H9 (cell line): ENCODE measurements at regions not wholly inside any gene's neighbourhood (a gene's known extent, or its start where the extent isn't known, plus 50 kb on each side); places are given as distances from the start of the nearest gene placed in this dataset.
A peak's percentile ranks its signal among the peaks of the same experiment; 100 is the strongest.

Experiments
- DNase-seq: peaks from one replicate; pipeline ENCODE4 v3.0.0-alpha.2; 2017
- H2AFZ ChIP-seq: one replicate; pipeline ENCODE4 v1.6.1; 2013; ENCODE audit warnings: mild to moderate bottlenecking, low read length, control low read depth, moderate library complexity
- H2AK5ac ChIP-seq: 2 replicates; pipeline ENCODE4 v1.6.1; 2013; ENCODE audit warnings: low read length, control low read depth, mixed read lengths; ENCODE audit not compliant: insufficient read length
- H2BK120ac ChIP-seq: one replicate; pipeline ENCODE4 v1.6.1; 2013; ENCODE audit warnings: low read depth, mild to moderate bottlenecking, low read length, control low read depth, inconsistent platforms; ENCODE audit not compliant: poor library complexity, severe bottlenecking
- H2BK12ac ChIP-seq: 2 replicates; pipeline ENCODE4 v1.6.1; 2013; ENCODE audit warnings: low read length, control low read depth, mixed read lengths, low read depth; ENCODE audit not compliant: insufficient read length
- H2BK15ac ChIP-seq: 2 replicates; pipeline ENCODE4 v1.6.1; 2013; ENCODE audit warnings: low read depth, low read length, control low read depth
- H2BK20ac ChIP-seq: one replicate; pipeline ENCODE4 v1.6.1; 2013; ENCODE audit warnings: low read depth, mild to moderate bottlenecking, low read length, control low read depth, inconsistent platforms; ENCODE audit not compliant: poor library complexity, severe bottlenecking
- H2BK5ac ChIP-seq: 2 replicates; pipeline ENCODE4 v1.6.1; 2013; ENCODE audit warnings: low read length, control low read depth, mixed read lengths; ENCODE audit not compliant: insufficient read length
- H3K14ac ChIP-seq: 2 replicates; pipeline ENCODE4 v1.6.1; 2013; ENCODE audit warnings: low read length, control low read depth; ENCODE audit not compliant: insufficient read depth
- H3K18ac ChIP-seq: 2 replicates; pipeline ENCODE4 v1.6.1; 2013; ENCODE audit warnings: low read depth, mild to moderate bottlenecking, mixed read lengths, low read length, control low read depth; ENCODE audit not compliant: insufficient read length
- H3K23ac ChIP-seq: 2 replicates; pipeline ENCODE4 v1.6.1; 2013; ENCODE audit warnings: low read length, control low read depth, mixed read lengths, low read depth; ENCODE audit not compliant: insufficient read length
- H3K23me2 ChIP-seq: 2 replicates; pipeline ENCODE4 v1.6.1; 2013; ENCODE audit warnings: low read depth, mild to moderate bottlenecking, mixed read lengths, low read length, control low read depth; ENCODE audit not compliant: insufficient read length, poor library complexity, severe bottlenecking
- H3K27ac ChIP-seq: 2 replicates; pipeline ENCODE4 v1.5.1; 2013; ENCODE audit warnings: low read length, control low read depth, mixed read lengths, low read depth; ENCODE audit not compliant: insufficient read length
- H3K27me3 ChIP-seq: 2 replicates; pipeline ENCODE4 v1.6.1; 2013; ENCODE audit warnings: low read length, control low read depth, inconsistent platforms; ENCODE audit not compliant: insufficient read depth
- H3K4ac ChIP-seq: 2 replicates; pipeline ENCODE4 v1.6.1; 2013; ENCODE audit warnings: low read depth, mild to moderate bottlenecking, control low read depth, inconsistent platforms, low read length, moderate library complexity
- H3K4me1 ChIP-seq: 2 replicates; pipeline ENCODE4 v1.6.1; 2013; ENCODE audit warnings: low read length, control low read depth, inconsistent platforms; ENCODE audit not compliant: insufficient read depth
- H3K4me2 ChIP-seq: 2 replicates; pipeline ENCODE4 v1.6.1; 2013; ENCODE audit warnings: low read length, control low read depth, mixed read lengths; ENCODE audit not compliant: insufficient read length, insufficient read depth
- H3K56ac ChIP-seq: 2 replicates; pipeline ENCODE4 v1.6.1; 2013; ENCODE audit warnings: low read depth, mild to moderate bottlenecking, mixed read lengths, low read length, control low read depth; ENCODE audit not compliant: insufficient read length
- H3K79me1 ChIP-seq: 2 replicates; pipeline ENCODE4 v1.6.1; 2013; ENCODE audit warnings: low read depth, mild to moderate bottlenecking, moderate library complexity, low read length, control low read depth, inconsistent platforms; ENCODE audit not compliant: insufficient read depth, poor library complexity, severe bottlenecking
- H3K79me2 ChIP-seq: 2 replicates; pipeline ENCODE4 v1.6.1; 2013; ENCODE audit warnings: low read length, control low read depth, inconsistent platforms; ENCODE audit not compliant: insufficient read depth
- H3K9ac ChIP-seq: 2 replicates; pipeline ENCODE4 v1.6.1; 2013; ENCODE audit warnings: low read length, control low read depth, mixed read lengths; ENCODE audit not compliant: insufficient read length; ENCODE audit errors: extremely low read depth
- H3K9me3 ChIP-seq: one replicate; pipeline ENCODE4 v1.6.1; 2013; ENCODE audit warnings: low read depth, low read length, inconsistent platforms; ENCODE audit not compliant: control insufficient read depth
- H3T11ph ChIP-seq: one replicate; pipeline ENCODE4 v1.6.1; 2013; ENCODE audit warnings: mild to moderate bottlenecking, low read length, control low read depth, inconsistent platforms
- H4K20me1 ChIP-seq: one replicate; pipeline ENCODE4 v1.6.1; 2013; ENCODE audit not compliant: control insufficient read depth, insufficient read length, insufficient read depth
- H4K5ac ChIP-seq: 2 replicates; pipeline ENCODE4 v1.6.1; 2013; ENCODE audit warnings: low read depth, mild to moderate bottlenecking, mixed read lengths, low read length, control low read depth; ENCODE audit not compliant: insufficient read length
- H4K8ac ChIP-seq: replicated peaks from 2 replicates; pipeline ENCODE4 v1.6.1; 2013; ENCODE audit warnings: low read length, control low read depth, mixed read lengths, low read depth; ENCODE audit not compliant: insufficient read length
- H4K91ac ChIP-seq: 2 replicates; pipeline ENCODE4 v1.6.1; 2013; ENCODE audit warnings: low read depth, mild to moderate bottlenecking, moderate library complexity, mixed read lengths, low read length, control low read depth; ENCODE audit not compliant: insufficient read length
- H3K27ac Mint-ChIP-seq, 3 experiments: 2 replicates in 2 of 3; 3 replicates in 1 of 3; pipeline ENCODE4 v1.8.0; 2020 to 2021; ENCODE audit warnings: mixed read lengths in 3 of 3, mild to moderate bottlenecking in 1 of 3, moderate library complexity in 1 of 3
- H3K27me3 Mint-ChIP-seq: 2 replicates; pipeline ENCODE4 v1.8.0; 2021; ENCODE audit warnings: low read depth, mild to moderate bottlenecking, moderate library complexity, mixed read lengths
- H3K36me3 Mint-ChIP-seq, 3 experiments: 2 replicates in 2 of 3; 3 replicates in 1 of 3; pipeline ENCODE4 v1.8.0; 2020 to 2021; ENCODE audit warnings: low read depth in 3 of 3, mixed read lengths in 3 of 3; ENCODE audit not compliant: insufficient read depth in 1 of 3
- H3K4me1 Mint-ChIP-seq, 2 experiments: 2 replicates each; pipeline ENCODE4 v1.8.0; 2020; ENCODE audit warnings: mixed read lengths in 2 of 2
- H3K4me3 Mint-ChIP-seq, 2 experiments: 2 replicates in 1 of 2; 3 replicates in 1 of 2; pipeline ENCODE4 v1.8.0; 2020 to 2021; ENCODE audit warnings: mild to moderate bottlenecking in 2 of 2, mixed read lengths in 2 of 2, moderate library complexity in 1 of 2
- H3K9me3 Mint-ChIP-seq, 2 experiments: 2 replicates in 1 of 2; 3 replicates in 1 of 2; pipeline ENCODE4 v1.8.0; 2020; ENCODE audit warnings: mild to moderate bottlenecking in 2 of 2, mixed read lengths in 2 of 2, moderate library complexity in 1 of 2
- WGBS: extraction: QIAGEN DNeasy Blood & Tissue Kit; methylation state at CpG from one replicate; pipeline ENCODE4 v1.1.7; 2013; ENCODE audit warnings: missing lambda C conversion rate, low lambda C conversion rate, mixed read lengths; ENCODE audit not compliant: insufficient read length; ENCODE audit errors: extremely low coverage; 5-methylcytosine and 5-hydroxymethylcytosine counted together
- TF ChIP-seq, protein P1 (sequence below): fragments of 200-600 bp; sonication (generic); conservative IDR thresholded peaks from 3 replicates; pipeline ENCODE4 v1.8.0; 2021; ENCODE audit warnings: antibody characterized with exemption, mild to moderate bottlenecking

DNA sequence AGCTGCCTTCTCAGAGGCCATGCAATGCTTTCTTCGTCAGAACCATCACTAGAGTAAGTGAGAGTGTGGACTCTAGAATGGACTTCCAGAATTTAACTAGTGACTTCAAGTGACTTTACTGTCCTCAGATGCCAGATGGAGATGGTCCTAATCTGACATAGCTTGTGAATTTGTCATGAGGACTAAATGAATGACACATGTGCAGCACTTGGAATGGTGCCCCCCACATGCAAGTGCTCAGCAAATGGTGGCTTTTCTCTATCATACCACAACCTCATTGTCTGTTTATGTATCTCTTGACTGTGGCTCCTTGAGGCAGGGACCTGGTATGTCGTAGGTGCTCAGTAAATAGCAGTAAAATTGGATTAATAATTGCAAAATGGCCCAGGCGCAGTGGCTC lies 91.6 kb upstream of the STX18 start:
- H3K18ac ChIP-seq, result no peak overlapping the region
- no peaks in the 10 kb centered on the region; the same call in 1 of the 2 replicates for H3K27me3 Mint-ChIP-seq
- no peak overlapping the region for H3K4ac ChIP-seq
- H3K27ac ChIP-seq, result no peak overlapping the region
- H2AK5ac ChIP-seq, result no peak overlapping the region
- TF ChIP-seq, protein P1, sequence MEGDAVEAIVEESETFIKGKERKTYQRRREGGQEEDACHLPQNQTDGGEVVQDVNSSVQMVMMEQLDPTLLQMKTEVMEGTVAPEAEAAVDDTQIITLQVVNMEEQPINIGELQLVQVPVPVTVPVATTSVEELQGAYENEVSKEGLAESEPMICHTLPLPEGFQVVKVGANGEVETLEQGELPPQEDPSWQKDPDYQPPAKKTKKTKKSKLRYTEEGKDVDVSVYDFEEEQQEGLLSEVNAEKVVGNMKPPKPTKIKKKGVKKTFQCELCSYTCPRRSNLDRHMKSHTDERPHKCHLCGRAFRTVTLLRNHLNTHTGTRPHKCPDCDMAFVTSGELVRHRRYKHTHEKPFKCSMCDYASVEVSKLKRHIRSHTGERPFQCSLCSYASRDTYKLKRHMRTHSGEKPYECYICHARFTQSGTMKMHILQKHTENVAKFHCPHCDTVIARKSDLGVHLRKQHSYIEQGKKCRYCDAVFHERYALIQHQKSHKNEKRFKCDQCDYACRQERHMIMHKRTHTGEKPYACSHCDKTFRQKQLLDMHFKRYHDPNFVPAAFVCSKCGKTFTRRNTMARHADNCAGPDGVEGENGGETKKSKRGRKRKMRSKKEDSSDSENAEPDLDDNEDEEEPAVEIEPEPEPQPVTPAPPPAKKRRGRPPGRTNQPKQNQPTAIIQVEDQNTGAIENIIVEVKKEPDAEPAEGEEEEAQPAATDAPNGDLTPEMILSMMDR, result no peak
- no peak overlapping the region for H2BK120ac ChIP-seq
- H3T11ph ChIP-seq, result no peak overlapping the region
- no peak overlapping the region for H4K5ac ChIP-seq
- no peak overlapping the region for H3K23ac ChIP-seq
- no CpG with 5 or more reads among the region's 3 CpGs for WGBS
- H3K14ac ChIP-seq, result no peak overlapping the region
- H4K20me1 ChIP-seq, result no peaks in the 10 kb centered on the region
- peaks cover 0 to 8% (median 5%) of the 10 kb centered on the region in 3 experiments; a peak in 5 of 7 replicates for H3K36me3 Mint-ChIP-seq
- H3K23me2 ChIP-seq, result no peaks in the 10 kb centered on the region
- no peak overlapping the region for H4K8ac ChIP-seq
- no peak overlapping the region for H3K56ac ChIP-seq
- 0 out of 7 replicates have a peak overlapping the region, but pooled peaks of 1 of the 3 experiments have one; percentile 75 for H3K27ac Mint-ChIP-seq
- H3K4me3 Mint-ChIP-seq, result no peak overlapping the region
- no peak overlapping the region for H3K9ac ChIP-seq
- H4K91ac ChIP-seq, result no peak overlapping the region
- H2BK20ac ChIP-seq, result no peak overlapping the region
- H3K4me1 Mint-ChIP-seq, result no peaks in the 10 kb centered on the region
- no peak overlapping the region for H2BK5ac ChIP-seq
- no peak overlapping the region for H3K4me2 ChIP-seq
- no peaks in the 10 kb centered on the region for H3K4me1 ChIP-seq
- no peak overlapping the region for H2AFZ ChIP-seq
- H2BK15ac ChIP-seq, result no peak overlapping the region
- H2BK12ac ChIP-seq, result no peak overlapping the region
- H3K27me3 ChIP-seq, result no peaks in the 10 kb centered on the region
- no peaks in the 10 kb centered on the region for H3K79me2 ChIP-seq
- no peaks in the 10 kb centered on the region for H3K9me3 ChIP-seq
- H3K79me1 ChIP-seq, result no peaks in the 10 kb centered on the region
- H3K9me3 Mint-ChIP-seq, result no peaks in the 10 kb centered on the region; a peak in 1 of 5 replicates
- no peak for DNase-seq
